Omental fat pad (tissue), 3 donors: ENCODE measurements at regions not wholly inside any gene's neighbourhood (a gene's known extent, or its start where the extent isn't known, plus 50 kb on each side); places are given as distances from the start of the nearest gene placed in this dataset.

ENCODE experiments used
- ATAC-seq: fragments of 150-250 bp; one replicate; pipeline ENCODE4 v1.9.1; 2016; ENCODE audit warnings: mild to moderate bottlenecking, moderate library complexity; ENCODE audit not compliant: low FRiP score
- DNase-seq: peaks from one replicate; pipeline ENCODE4 v3.0.0-alpha.2; 2019; ENCODE audit warnings: low spot score
- CTCF ChIP-seq, 3 donors: fragments of 450-650 bp; IDR thresholded peaks; one replicate each; pipeline ENCODE4 v1.5.1; 2016 to 2017; ENCODE audit warnings: antibody characterized with exemption in 3 of 3, mild to moderate bottlenecking in 3 of 3, moderate library complexity in 2 of 3

- ATAC-seq: no peak
- TF ChIP-seq CTCF (IDR thresholded peaks at IDR 0.05): no peak
Observed at GRCh38 chr13:86409466-86410241, 610.4 kb upstream of the SLITRK6 start.

GRCh38 chr13:86425170-86425815, 626.1 kb upstream of the SLITRK6 start:
- ATAC-seq: no peak
- TF ChIP-seq CTCF (IDR thresholded peaks at IDR 0.05): no peak
- DNase-seq: no peak

More at GRCh38 chr13:86409466-86410241, 610.4 kb upstream of the SLITRK6 start:
- no peak for DNase-seq

- no peak for DNase-seq
- no peak for ATAC-seq
- TF ChIP-seq CTCF (IDR thresholded peaks at IDR 0.05): no peak
Observed at GRCh38 chr13:86426437-86426836, 627.2 kb upstream of the SLITRK6 start.

GRCh38 chr13:86429756-86430155, 630.5 kb upstream of the SLITRK6 start:
- DNase-seq (no peak), ATAC-seq (no peak)
- no peak for TF ChIP-seq CTCF (IDR thresholded peaks at IDR 0.05)

- ATAC-seq (no peak), DNase-seq (no peak)
- no peak for TF ChIP-seq CTCF (IDR thresholded peaks at IDR 0.05)
Observed at GRCh38 chr13:86438034-86438433, 638.8 kb upstream of the SLITRK6 start.

- TF ChIP-seq CTCF (IDR thresholded peaks at IDR 0.05): no peak
Observed at GRCh38 chr13:86445206-86445605, 646.0 kb upstream of the SLITRK6 start.

GRCh38 chr13:86445672-86446071, 646.5 kb upstream of the SLITRK6 start:
- no peak for TF ChIP-seq CTCF (IDR thresholded peaks at IDR 0.05)
- no peak for ATAC-seq
- DNase-seq: no peak

More at GRCh38 chr13:86445206-86445605, 646.0 kb upstream of the SLITRK6 start:
- DNase-seq: no peak
- no peak for ATAC-seq
